PC-9 (cell line): ENCODE measurements at regions not wholly inside any gene's neighbourhood (a gene's known extent, or its start where the extent isn't known, plus 50 kb on each side); places are given as distances from the start of the nearest gene placed in this dataset.

Source experiments
- BruUV-seq: library from RNA; stranded (reverse); fragments of 400-500 nt; replicated peaks from 2 replicates; lab custom pipeline; 2021; lab: Mats Ljungman, UMichigan
- CTCF ChIA-PET: fragments of 300-600 bp; sonication (Branson Sonifier 250); formaldehyde crosslinking; loops from one replicate; lab custom pipeline; 2022; ENCODE audit warnings: antibody characterized with exemption; lab: Charles Lee
- POLR2A ChIA-PET: fragments of 300-600 bp; sonication (Branson Sonifier 250); formaldehyde crosslinking; loops from one replicate; lab custom pipeline; 2022; ENCODE audit warnings: antibody characterized with exemption; ENCODE audit not compliant: unreplicated experiment; lab: Charles Lee
- DNase-seq, 2 experiments: peaks; one replicate each; pipeline versions ENCODE4 v3.0.0 to v3.0.0-alpha.2; 2015 to 2022; ENCODE audit warnings: mixed read lengths in 1 of 2
- H2AFZ ChIP-seq: fragments of 200-600 bp; sonication (generic); 2 replicates; pipeline ENCODE4 v1.8.1; 2017; ENCODE audit warnings: antibody characterized with exemption
- H3F3A ChIP-seq: fragments of 200-600 bp; sonication (generic); 2 replicates; pipeline ENCODE4 v1.8.1; 2017; ENCODE audit warnings: antibody characterized with exemption, mild to moderate bottlenecking, low read depth; ENCODE audit not compliant: insufficient read depth
- H3K27ac ChIP-seq: fragments of 200-600 bp; sonication (generic); 2 replicates; pipeline ENCODE4 v1.6.1; 2016; ENCODE audit warnings: mixed run types
- H3K27me3 ChIP-seq: fragments of 200-600 bp; sonication (generic); 2 replicates; pipeline ENCODE4 v1.6.1; 2016; ENCODE audit warnings: low read depth, mixed run types; ENCODE audit not compliant: insufficient read depth
- H3K36me3 ChIP-seq: fragments of 200-600 bp; sonication (generic); 2 replicates; pipeline ENCODE4 v1.6.1; 2016; ENCODE audit warnings: low read depth, mixed run types
- H3K4me1 ChIP-seq: fragments of 200-600 bp; sonication (generic); replicated peaks from 2 replicates; pipeline ENCODE4 v1.6.1; 2016; ENCODE audit warnings: mixed run types; ENCODE audit not compliant: insufficient read depth
- H3K4me2 ChIP-seq: fragments of 200-600 bp; sonication (generic); 2 replicates; pipeline ENCODE4 v1.6.1; 2017; ENCODE audit warnings: mixed run types
- H3K4me3 ChIP-seq: fragments of 200-600 bp; sonication (generic); 2 replicates; pipeline ENCODE4 v1.6.1; 2016; ENCODE audit warnings: mixed run types
- H3K79me2 ChIP-seq: fragments of 200-600 bp; sonication (generic); 2 replicates; pipeline ENCODE4 v1.6.1; 2017; ENCODE audit warnings: low read depth, mixed run types
- H3K9me2 ChIP-seq: fragments of 200-600 bp; sonication (generic); 2 replicates; pipeline ENCODE4 v1.8.1; 2017; ENCODE audit warnings: mild to moderate bottlenecking; ENCODE audit not compliant: insufficient read depth
- H3K9me3 ChIP-seq: fragments of 200-600 bp; sonication (generic); 2 replicates; pipeline ENCODE4 v1.8.1; 2016; ENCODE audit warnings: low read depth; ENCODE audit not compliant: insufficient read depth
- H4K20me1 ChIP-seq: fragments of 200-600 bp; sonication (generic); 2 replicates; pipeline ENCODE4 v1.8.1; 2017; ENCODE audit not compliant: insufficient read depth
- CTCF ChIP-seq: fragments of 200-600 bp; sonication (generic); conservative IDR thresholded peaks from 2 replicates; pipeline ENCODE4 v1.6.1; 2017; ENCODE audit warnings: mixed run types, antibody characterized with exemption, mild to moderate bottlenecking, moderate library complexity
- EZH2 ChIP-seq: fragments of 200-600 bp; sonication (generic); IDR thresholded peaks from 2 replicates; pipeline ENCODE4 v1.8.0; 2017; ENCODE audit warnings: antibody characterized with exemption, low read depth
- intact Hi-C: fragments of 100-400 bp; cut with micrococcal nuclease; formaldehyde crosslinking; loops from one replicate; pipeline ENCODE4 v1.10.0; 2022; ENCODE audit not compliant: unreplicated experiment

GRCh38 chr11:15446929-15447328, 332.2 kb downstream of the INSC start:
- Histone ChIP-seq H3K4me1 (no peaks in the 10 kb centered on the region), H2AFZ (no peak overlapping the region), H3K27ac (no peak overlapping the region), H3K9me2 (no peaks in the 10 kb centered on the region), H3K9me3 (no peaks in the 10 kb centered on the region), H3F3A (no peaks in the 10 kb centered on the region), H3K79me2 (no peaks in the 10 kb centered on the region), H3K27me3 (no peaks in the 10 kb centered on the region), H3K4me3 (no peak overlapping the region), H4K20me1 (no peaks in the 10 kb centered on the region), H3K4me2 (no peak overlapping the region), H3K36me3 (no peaks in the 10 kb centered on the region)
- BruUV-seq, result no TSS peak
- CTCF ChIA-PET, result no interaction called here
- intact Hi-C loops, result no loop called here
- no peak for DNase-seq
- TF ChIP-seq CTCF, result no peak
- no peak for TF ChIP-seq EZH2
- POLR2A ChIA-PET, result no interaction called here

GRCh38 chr11:15451713-15452112, 337.0 kb downstream of the INSC start:
- BruUV-seq, result no TSS peak
- H3K79me2 ChIP-seq, result no peaks in the 10 kb centered on the region
- CTCF ChIA-PET, result no interaction called here

GRCh38 chr11:15453211-15453765, 338.6 kb downstream of the INSC start:
- no peak overlapping the region for H3K4me3 ChIP-seq
- no peaks in the 10 kb centered on the region for H4K20me1 ChIP-seq
- CTCF ChIA-PET, result no interaction called here
- no TSS peak for BruUV-seq
- H3K27ac ChIP-seq, result no peak overlapping the region
- H3K36me3 ChIP-seq, result no peaks in the 10 kb centered on the region
- H3F3A ChIP-seq, result no peaks in the 10 kb centered on the region
- no peaks in the 10 kb centered on the region for H3K9me2 ChIP-seq
- no peaks in the 10 kb centered on the region for H3K79me2 ChIP-seq
- TF ChIP-seq CTCF, result no peak
- TF ChIP-seq EZH2, result no peak
- no peaks in the 10 kb centered on the region for H3K27me3 ChIP-seq
- H3K4me2 ChIP-seq, result no peak overlapping the region
- intact Hi-C loops, result no loop called here
- H3K9me3 ChIP-seq, result no peaks in the 10 kb centered on the region
- H2AFZ ChIP-seq, result no peak overlapping the region
- no peak for DNase-seq
- H3K4me1 ChIP-seq, result no peaks in the 10 kb centered on the region
- POLR2A ChIA-PET, result no interaction called here

More at GRCh38 chr11:15451713-15452112, 337.0 kb downstream of the INSC start:
- no peak overlapping the region for H3K4me3 ChIP-seq
- no peaks in the 10 kb centered on the region for H4K20me1 ChIP-seq
- intact Hi-C loops, result no loop called here
- no peak overlapping the region for H3K27ac ChIP-seq
- H3K36me3 ChIP-seq, result no peaks in the 10 kb centered on the region
- no peak overlapping the region for H3K4me2 ChIP-seq
- TF ChIP-seq EZH2, result no peak
- no peak for TF ChIP-seq CTCF
- H2AFZ ChIP-seq, result no peak overlapping the region
- no peaks in the 10 kb centered on the region for H3K9me3 ChIP-seq
- POLR2A ChIA-PET, result no interaction called here
- no peaks in the 10 kb centered on the region for H3F3A ChIP-seq
- DNase-seq, result no peak
- H3K9me2 ChIP-seq, result no peaks in the 10 kb centered on the region
- H3K4me1 ChIP-seq, result no peaks in the 10 kb centered on the region
- no peaks in the 10 kb centered on the region for H3K27me3 ChIP-seq
